CD4-positive, alpha-beta memory T cell (primary cell): ENCODE measurements at regions not wholly inside any gene's neighbourhood (a gene's known extent, or its start where the extent isn't known, plus 50 kb on each side); places are given as distances from the start of the nearest gene placed in this dataset.

ENCODE experiments used
- CTCF ChIA-PET: fragments of 350-600 bp; sonication (Branson Sonifier 250); formaldehyde crosslinking; loops from one replicate; lab custom pipeline; 2021; ENCODE audit warnings: inconsistent platforms; ENCODE audit not compliant: partially characterized antibody; lab: Charles Lee
- POLR2A ChIA-PET: fragments of 350-600 bp; sonication (Branson Sonifier 250); formaldehyde crosslinking; loops from one replicate; lab custom pipeline; 2021; ENCODE audit not compliant: partially characterized antibody; lab: Charles Lee
- DNase-seq, 5 donors: peaks; one replicate each; pipeline versions ENCODE4 v3.0.0 to v3.0.0-alpha.2; 2020 to 2022; ENCODE audit warnings: mixed read lengths in 1 of 5
- H3K27ac ChIP-seq: one replicate; pipeline ENCODE4 v1.7.0; 2013; ENCODE audit warnings: low read depth, low read length
- H3K27me3 ChIP-seq: 2 replicates; pipeline ENCODE4 v1.7.0; 2013; ENCODE audit warnings: mild to moderate bottlenecking, low read length, moderate library complexity; ENCODE audit not compliant: insufficient read depth
- H3K36me3 ChIP-seq: 2 replicates; pipeline ENCODE4 v1.7.0; 2013; ENCODE audit warnings: mild to moderate bottlenecking, low read length, moderate library complexity; ENCODE audit not compliant: insufficient read depth
- H3K4me1 ChIP-seq: 2 replicates; pipeline ENCODE4 v1.7.0; 2013; ENCODE audit warnings: mild to moderate bottlenecking, low read length, moderate library complexity; ENCODE audit not compliant: insufficient read depth
- H3K4me3 ChIP-seq, 2 donors: one replicate each; pipeline ENCODE4 v1.7.0; 2013; ENCODE audit warnings: low read length in 2 of 2, mild to moderate bottlenecking in 1 of 2
- H3K9me3 ChIP-seq, 2 donors: one replicate each; pipeline ENCODE4 v1.7.0; 2013; ENCODE audit warnings: low read length in 2 of 2, control low read depth in 1 of 2; ENCODE audit not compliant: control insufficient read depth in 1 of 2
- H3K27ac Mint-ChIP-seq, 7 donors: one replicate each; pipeline ENCODE4 v1.8.0; 2020 to 2021; ENCODE audit warnings: mixed read lengths in 7 of 7, mild to moderate bottlenecking in 6 of 7, inconsistent platforms in 3 of 7, moderate library complexity in 3 of 7
- H3K27me3 Mint-ChIP-seq, 2 donors: one replicate each; pipeline ENCODE4 v1.8.0; 2020 to 2021; ENCODE audit warnings: mixed read lengths in 2 of 2
- H3K36me3 Mint-ChIP-seq, 2 donors: one replicate each; pipeline ENCODE4 v1.8.0; 2020 to 2021; ENCODE audit warnings: mixed read lengths in 2 of 2, inconsistent platforms in 1 of 2, mild to moderate bottlenecking in 1 of 2
- H3K4me1 Mint-ChIP-seq, 4 donors: one replicate each; pipeline ENCODE4 v1.8.0; 2020 to 2021; ENCODE audit warnings: mixed read lengths in 4 of 4, mild to moderate bottlenecking in 1 of 4
- H3K4me3 Mint-ChIP-seq, 8 donors: one replicate each; pipeline ENCODE4 v1.8.0; 2020 to 2021; ENCODE audit warnings: mixed read lengths in 8 of 8, mild to moderate bottlenecking in 7 of 8, moderate library complexity in 6 of 8, inconsistent platforms in 3 of 8
- H3K9me3 Mint-ChIP-seq, 8 donors: one replicate each; pipeline ENCODE4 v1.8.0; 2020 to 2021; ENCODE audit warnings: mixed read lengths in 8 of 8, mild to moderate bottlenecking in 5 of 8, inconsistent platforms in 3 of 8, moderate library complexity in 1 of 8
- intact Hi-C: fragments of 100-400 bp; cut with micrococcal nuclease; formaldehyde crosslinking; loops from one replicate; pipeline ENCODE4 v1.15.1; 2023

DNA sequence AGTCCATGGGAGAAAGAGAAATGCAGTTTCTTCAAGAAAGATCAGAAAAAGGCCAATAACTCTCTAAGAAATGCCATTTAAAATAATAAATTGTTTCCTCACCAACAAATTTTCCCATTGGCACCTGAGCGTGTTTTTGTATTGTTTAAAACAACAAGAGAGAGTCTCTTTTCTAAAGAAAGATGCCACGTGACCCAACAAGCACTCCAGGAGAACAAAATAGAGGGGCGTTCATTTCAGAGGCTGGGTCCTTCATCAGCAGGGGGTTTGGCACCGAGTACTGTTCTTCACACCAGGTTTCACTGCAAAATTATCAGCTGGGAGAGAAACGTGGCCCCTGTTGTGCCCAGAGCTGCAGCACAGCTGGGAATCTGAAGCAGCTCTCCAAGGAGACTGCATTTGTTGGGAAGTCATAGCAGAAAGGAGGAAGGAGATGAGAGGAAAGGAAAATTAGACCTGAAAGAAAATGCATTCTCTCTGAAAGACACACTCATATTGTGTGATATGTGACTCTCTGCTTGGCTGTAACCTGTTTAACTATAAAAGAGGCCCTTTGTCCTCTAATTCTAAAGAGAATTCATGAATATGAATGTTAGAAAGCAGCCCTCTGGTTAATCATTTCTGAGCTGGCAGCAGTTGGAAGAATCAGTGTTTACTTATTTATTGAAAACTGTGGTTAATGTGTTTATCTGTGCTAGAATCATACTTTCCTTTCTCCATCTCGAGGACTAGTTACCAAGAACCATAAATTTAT lies 205.3 kb upstream of the CDH20 start:
- no peaks in the 10 kb centered on the region for H3K27me3 Mint-ChIP-seq
- CTCF ChIA-PET, result no interaction called here
- peaks cover 0 to 4% (median 2%) of the 10 kb centered on the region in 8 donors for H3K9me3 Mint-ChIP-seq
- Histone ChIP-seq H3K4me1 (no peaks in the 10 kb centered on the region), H3K9me3 (no peaks in the 10 kb centered on the region), H3K36me3 (no peaks in the 10 kb centered on the region), H3K27me3 (no peaks in the 10 kb centered on the region), H3K27ac (no peak overlapping the region), H3K4me3 (no peak overlapping the region)
- POLR2A ChIA-PET, result no interaction called here
- no peaks in the 10 kb centered on the region for H3K36me3 Mint-ChIP-seq
- no peak for DNase-seq
- H3K4me3 Mint-ChIP-seq, result no peak overlapping the region
- no peak overlapping the region for H3K27ac Mint-ChIP-seq
- H3K4me1 Mint-ChIP-seq, result no peaks in the 10 kb centered on the region
- intact Hi-C loops, result no loop called here

DNA sequence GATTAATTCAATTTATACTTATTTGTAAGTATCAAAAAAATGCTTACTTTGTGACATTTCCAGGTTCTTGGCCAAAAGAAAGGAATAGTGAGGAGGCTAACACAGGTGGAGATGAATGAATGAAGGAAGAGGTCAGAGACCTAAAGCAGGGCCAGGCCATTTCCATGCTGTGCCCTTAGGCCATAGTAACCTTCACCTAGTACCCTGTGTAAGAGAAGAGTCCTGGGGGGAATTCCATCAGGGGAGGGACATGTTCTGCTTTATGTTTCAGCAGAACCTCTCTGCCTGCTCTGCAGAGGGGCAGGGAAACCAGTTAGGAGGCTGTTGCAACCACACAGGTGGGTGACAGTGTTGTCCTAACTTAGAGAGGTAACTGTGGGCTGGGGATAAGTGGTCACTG lies 204.2 kb upstream of the CDH20 start:
- no peak for DNase-seq
- Mint-ChIP-seq H3K4me3 (no peak overlapping the region), H3K36me3 (no peaks in the 10 kb centered on the region), H3K4me1 (no peaks in the 10 kb centered on the region), H3K9me3 (peaks cover 0 to 4% (median 2%) of the 10 kb centered on the region in 8 donors), H3K27me3 (no peaks in the 10 kb centered on the region), H3K27ac (no peak overlapping the region)
- no peak overlapping the region for H3K4me3 ChIP-seq
- intact Hi-C loops, result no loop called here
- H3K9me3 ChIP-seq, result no peaks in the 10 kb centered on the region
- H3K27ac ChIP-seq, result no peak overlapping the region
- no peaks in the 10 kb centered on the region for H3K27me3 ChIP-seq
- H3K36me3 ChIP-seq, result no peaks in the 10 kb centered on the region
- no peaks in the 10 kb centered on the region for H3K4me1 ChIP-seq
- ChIA-PET CTCF (no interaction called here), POLR2A (no interaction called here)

DNA sequence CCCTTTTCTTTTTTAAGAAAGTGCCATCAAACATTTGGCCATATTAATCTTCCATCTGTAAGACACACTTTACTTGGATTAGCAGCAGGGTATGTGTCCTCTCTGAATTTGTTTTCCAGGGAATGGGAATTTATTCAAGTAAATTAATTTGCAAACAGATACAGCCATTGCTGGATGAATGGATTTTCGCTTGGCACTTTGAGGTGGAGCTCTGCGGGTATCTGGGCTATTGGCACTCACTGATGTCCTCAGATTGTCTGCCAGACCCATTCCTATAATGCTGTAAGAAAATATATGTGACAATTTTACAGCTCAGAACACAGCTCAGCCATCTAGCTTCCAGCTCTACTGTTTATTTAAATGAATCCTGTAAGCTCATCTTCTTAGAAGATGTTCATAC lies 201.2 kb upstream of the CDH20 start:
- no peak for DNase-seq
- H3K9me3 Mint-ChIP-seq, result peaks cover 0 to 3% (median 0%) of the 10 kb centered on the region in 8 donors
- H3K36me3 Mint-ChIP-seq, result no peaks in the 10 kb centered on the region
- no peaks in the 10 kb centered on the region for H3K4me1 ChIP-seq
- H3K36me3 ChIP-seq, result no peaks in the 10 kb centered on the region
- H3K4me3 ChIP-seq, result no peak overlapping the region
- H3K4me3 Mint-ChIP-seq, result no peak overlapping the region
- intact Hi-C loops, result no loop called here
- POLR2A ChIA-PET, result no interaction called here
- no peaks in the 10 kb centered on the region for H3K9me3 ChIP-seq
- H3K4me1 Mint-ChIP-seq, result no peaks in the 10 kb centered on the region
- no peak overlapping the region for H3K27ac Mint-ChIP-seq
- CTCF ChIA-PET, result no interaction called here
- H3K27me3 Mint-ChIP-seq, result no peaks in the 10 kb centered on the region
- no peak overlapping the region for H3K27ac ChIP-seq
- H3K27me3 ChIP-seq, result no peaks in the 10 kb centered on the region

DNA sequence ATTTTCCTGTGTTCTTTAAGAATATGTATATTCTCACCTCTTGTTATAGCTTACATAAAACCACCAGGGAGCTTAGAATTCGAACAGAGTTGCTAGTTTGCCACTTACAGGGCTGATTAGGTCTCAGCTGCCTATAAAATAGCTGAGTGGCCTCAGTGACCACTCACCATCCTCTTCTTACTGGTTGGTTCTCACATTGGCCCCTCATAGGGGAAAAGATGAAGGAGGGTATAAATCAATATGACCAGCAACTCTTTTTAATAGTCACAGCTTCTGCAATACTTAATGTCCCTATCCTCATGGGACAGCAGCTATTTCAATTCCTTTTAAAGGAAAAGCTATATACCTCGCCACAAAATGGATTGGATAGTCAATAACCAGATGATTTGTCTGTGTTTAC lies 199.4 kb upstream of the CDH20 start:
- Histone ChIP-seq H3K9me3 (no peaks in the 10 kb centered on the region), H3K4me3 (no peak overlapping the region), H3K27me3 (no peaks in the 10 kb centered on the region), H3K36me3 (no peaks in the 10 kb centered on the region), H3K4me1 (no peaks in the 10 kb centered on the region), H3K27ac (no peak overlapping the region)
- Mint-ChIP-seq H3K9me3 (peaks cover 0 to 2% (median 0%) of the 10 kb centered on the region in 8 donors), H3K27me3 (no peaks in the 10 kb centered on the region), H3K36me3 (no peaks in the 10 kb centered on the region), H3K4me1 (no peaks in the 10 kb centered on the region), H3K27ac (no peak overlapping the region), H3K4me3 (no peak overlapping the region)
- no peak for DNase-seq
- CTCF ChIA-PET, result no interaction called here
- POLR2A ChIA-PET, result no interaction called here
- intact Hi-C loops, result no loop called here

DNA sequence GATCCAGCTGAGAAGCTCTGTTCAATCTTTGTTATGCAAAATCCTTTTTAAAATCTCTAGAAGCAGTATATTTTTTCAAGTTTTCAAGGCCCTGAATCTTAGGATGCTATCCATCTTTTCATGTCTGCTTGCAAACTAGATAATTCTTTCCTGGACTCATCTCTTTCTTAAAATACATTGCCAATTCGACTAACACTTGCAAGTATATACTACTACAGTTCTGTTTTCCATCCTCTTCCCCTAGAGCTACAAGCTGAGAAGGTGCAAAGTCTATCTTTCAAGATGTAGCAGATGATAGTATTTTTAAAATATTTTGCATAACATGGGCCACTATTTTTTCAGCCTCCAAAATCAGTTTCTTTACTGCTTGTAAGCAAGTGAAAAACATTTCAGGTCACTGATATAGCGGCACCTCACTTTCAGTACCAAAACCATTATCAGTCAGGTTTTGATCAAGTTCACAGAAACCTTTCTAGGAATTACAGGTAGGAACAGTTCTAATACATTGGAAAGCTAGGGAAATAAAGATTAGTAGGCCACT lies 196.4 kb upstream of the CDH20 start:
- Histone ChIP-seq H3K4me3 (no peak overlapping the region), H3K4me1 (no peaks in the 10 kb centered on the region), H3K27me3 (no peaks in the 10 kb centered on the region), H3K27ac (no peak overlapping the region), H3K9me3 (no peaks in the 10 kb centered on the region), H3K36me3 (no peaks in the 10 kb centered on the region)
- Mint-ChIP-seq H3K27me3 (no peaks in the 10 kb centered on the region), H3K4me3 (no peak overlapping the region), H3K4me1 (no peaks in the 10 kb centered on the region), H3K9me3 (peaks cover 0 to 6% (median 0%) of the 10 kb centered on the region in 8 donors), H3K36me3 (no peaks in the 10 kb centered on the region), H3K27ac (no peak overlapping the region)
- CTCF ChIA-PET, result no interaction called here
- intact Hi-C loops, result no loop called here
- no peak for DNase-seq
- POLR2A ChIA-PET, result no interaction called here

DNA sequence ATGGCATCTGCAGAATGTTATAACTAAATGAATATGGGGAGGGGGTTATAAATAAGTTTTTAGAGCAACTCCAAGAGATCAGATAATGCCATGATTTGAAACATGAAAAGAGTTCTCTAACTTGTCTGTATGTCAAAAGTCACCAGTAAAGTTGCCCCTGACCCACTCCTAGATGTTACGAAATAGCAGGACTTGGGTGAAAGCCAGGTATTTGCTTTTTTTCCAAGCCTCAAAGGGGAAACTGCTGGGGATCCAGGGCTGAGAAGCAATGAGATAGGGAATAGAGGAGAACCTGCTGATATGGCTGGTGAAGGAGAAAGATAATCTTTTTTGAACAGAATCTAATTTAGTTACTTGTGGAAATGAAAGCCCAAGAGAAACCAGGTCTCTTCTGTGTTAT lies 191.5 kb upstream of the CDH20 start:
- Mint-ChIP-seq H3K27me3 (peaks cover 0 to 2% of the 10 kb centered on the region in 2 donors), H3K4me3 (no peak overlapping the region), H3K36me3 (no peaks in the 10 kb centered on the region), H3K4me1 (no peaks in the 10 kb centered on the region), H3K9me3 (peaks cover under 1 to 25% (median 7%) of the 10 kb centered on the region in 8 donors), H3K27ac (no peak overlapping the region)
- no peak for DNase-seq
- intact Hi-C loops, result no loop called here
- ChIA-PET CTCF (no interaction called here), POLR2A (no interaction called here)
- Histone ChIP-seq H3K9me3 (no peaks in the 10 kb centered on the region), H3K4me1 (no peaks in the 10 kb centered on the region), H3K27me3 (no peaks in the 10 kb centered on the region), H3K4me3 (no peak overlapping the region), H3K36me3 (no peaks in the 10 kb centered on the region), H3K27ac (no peak overlapping the region)

DNA sequence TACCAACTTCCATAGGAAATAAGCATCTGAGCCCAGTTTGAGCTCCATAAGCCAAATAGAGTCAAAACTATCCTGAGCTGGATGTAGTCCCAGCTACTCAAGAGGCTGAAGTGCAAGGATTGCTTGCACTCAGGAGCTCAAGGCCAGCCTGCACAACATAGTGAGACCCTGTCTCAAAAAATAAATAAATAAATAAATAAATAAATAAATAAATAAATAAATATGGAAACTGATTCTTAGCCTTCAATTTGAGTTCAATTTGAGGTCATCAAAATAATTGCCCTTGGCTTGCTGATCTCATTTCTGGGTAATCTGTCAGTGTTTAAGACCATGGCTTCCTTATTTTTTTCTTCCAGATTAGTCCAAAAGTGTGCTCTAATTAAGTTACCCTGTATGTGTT lies 184.9 kb upstream of the CDH20 start:
- Mint-ChIP-seq H3K4me1 (no peaks in the 10 kb centered on the region), H3K9me3 (peaks cover 2 to 22% (median 10%) of the 10 kb centered on the region in 8 donors), H3K27ac (no peak overlapping the region), H3K4me3 (no peak overlapping the region), H3K27me3 (no peaks in the 10 kb centered on the region), H3K36me3 (peaks cover 0 to 2% of the 10 kb centered on the region in 2 donors)
- no peaks in the 10 kb centered on the region for H3K27me3 ChIP-seq
- ChIA-PET POLR2A (no interaction called here), CTCF (no interaction called here)
- no peaks in the 10 kb centered on the region for H3K4me1 ChIP-seq
- no peak for DNase-seq
- H3K36me3 ChIP-seq, result no peaks in the 10 kb centered on the region
- H3K4me3 ChIP-seq, result no peak overlapping the region
- H3K9me3 ChIP-seq, result no peaks in the 10 kb centered on the region
- intact Hi-C loops, result no loop called here
- H3K27ac ChIP-seq, result no peak overlapping the region
